Left hindlimb (tissue), 1 donor: ENCODE measurements at regions not wholly inside any gene's neighbourhood (a gene's known extent, or its start where the extent isn't known, plus 50 kb on each side); places are given as distances from the start of the nearest gene placed in this dataset.
A peak's percentile ranks its signal among the peaks of the same experiment; 100 is the strongest.
"Not testable (repeated sequence)": the region's sequence is repeated elsewhere in the genome, so short reads cannot be mapped to it uniquely, and the experiment has no call there.

Source experiments
- DNase-seq: peaks from one replicate; pipeline ENCODE4 v3.0.0-alpha.2; 2018

DNA sequence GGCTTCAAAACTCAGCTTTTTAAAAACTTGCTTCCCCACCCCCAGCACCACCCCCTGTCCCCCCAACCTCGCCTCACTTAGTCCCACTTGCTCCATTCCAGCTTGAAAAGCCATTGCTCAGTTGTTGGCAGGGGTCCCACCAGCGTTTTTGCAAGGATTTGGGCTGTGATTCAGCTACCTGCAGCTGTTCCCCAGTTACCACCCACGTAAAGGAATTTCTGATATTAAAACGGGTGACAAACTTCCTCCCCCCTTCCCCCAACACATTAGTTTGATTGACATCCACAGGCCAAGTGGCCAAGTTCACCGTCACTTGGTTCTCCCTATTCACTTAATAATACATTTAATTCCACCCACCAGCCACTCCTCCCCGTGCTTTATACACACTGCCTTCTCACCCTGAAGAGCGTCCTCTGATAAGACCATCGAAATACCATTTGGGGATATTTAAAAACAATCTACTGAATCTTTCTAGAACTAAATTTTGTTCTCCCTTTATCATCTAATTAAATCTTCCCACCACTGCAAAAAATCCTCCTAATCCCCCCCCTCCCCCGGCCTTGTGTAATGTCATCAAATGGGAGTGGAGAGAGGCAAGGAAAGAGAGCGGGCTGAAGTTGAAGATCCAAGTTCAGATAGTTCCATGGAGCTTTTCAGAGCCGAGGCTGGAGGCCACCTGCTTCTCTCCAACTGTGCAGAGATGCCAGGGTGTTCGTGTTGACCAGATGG is 55.1 kb downstream of the SOX9 start:
- DNase-seq = peak; percentile 69

GRCh38 chr17:72176516-72176851 is 55.7 kb downstream of the SOX9 start:
- no peak for DNase-seq

- no peak for DNase-seq
Measured at GRCh38 chr17:72176951-72177660, 56.3 kb downstream of the SOX9 start.

DNA sequence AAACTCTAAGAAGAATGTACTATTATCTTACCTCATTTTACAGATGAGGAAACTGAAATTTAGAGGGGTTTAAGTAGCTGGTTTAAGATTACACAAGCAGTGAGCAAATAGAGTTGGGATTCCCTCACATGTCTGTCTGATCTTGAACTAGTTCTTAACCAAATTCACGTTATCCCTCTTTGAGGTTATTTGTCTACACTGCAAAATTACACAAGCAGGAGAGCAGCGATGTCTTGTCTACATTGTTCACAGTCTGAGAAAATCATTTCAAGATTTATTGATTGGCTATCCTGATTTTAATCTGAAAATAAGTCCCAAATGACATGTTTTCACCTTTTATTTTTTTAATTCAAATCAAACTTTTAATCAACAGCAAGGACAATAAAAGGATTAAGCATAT is 56.9 kb downstream of the SOX9 start:
- DNase-seq = no peak

- DNase-seq = no peak
Measured at GRCh38 chr17:72182371-72182873, 61.6 kb downstream of the SOX9 start.

- DNase-seq = no peak
Measured at GRCh38 chr17:72183194-72183685, 62.4 kb downstream of the SOX9 start.

DNA sequence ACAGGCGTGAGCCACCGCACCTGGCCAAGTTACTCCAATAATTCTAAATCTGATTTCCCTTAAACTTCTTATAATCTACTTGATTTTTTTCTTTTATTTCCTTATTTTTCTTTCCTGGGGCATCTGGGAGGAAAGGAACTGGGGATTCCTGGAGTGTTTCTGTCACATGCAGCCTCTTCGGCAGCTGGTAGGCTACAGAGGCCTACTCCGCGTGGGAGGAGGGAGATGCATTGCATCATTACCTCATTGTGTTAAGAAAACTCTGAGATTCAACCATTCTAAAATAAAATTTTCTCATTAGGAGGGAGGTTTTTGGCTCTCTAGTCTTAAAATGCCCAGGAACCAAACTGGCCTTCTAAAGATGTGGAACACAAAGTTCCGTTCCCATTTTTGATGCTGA is 64.0 kb downstream of the SOX9 start:
- no peak for DNase-seq

GRCh38 chr17:72185564-72185963 is 64.7 kb downstream of the SOX9 start:
- DNase-seq = peak; percentile 67

DNA sequence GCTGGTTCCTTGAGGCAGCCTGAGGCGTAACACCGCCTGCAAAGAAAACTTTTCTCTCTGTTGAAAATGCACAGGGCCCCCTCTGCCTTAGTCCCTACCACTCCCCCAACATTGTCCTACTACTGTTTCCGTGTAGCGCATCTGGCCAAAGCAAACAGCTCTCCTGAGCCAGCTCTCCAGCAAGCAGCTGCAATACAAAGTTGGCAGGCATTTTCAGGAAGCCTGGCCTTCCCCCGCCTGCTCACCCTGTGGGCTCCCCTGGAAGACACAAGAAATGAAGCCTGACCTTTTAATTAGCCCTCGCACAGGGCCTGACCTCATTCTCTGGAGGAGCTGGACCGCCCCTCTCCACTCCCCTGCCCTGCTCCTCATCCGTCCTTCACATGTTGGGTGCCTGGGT is 66.7 kb downstream of the SOX9 start:
- peak; percentile 82 for DNase-seq

DNA sequence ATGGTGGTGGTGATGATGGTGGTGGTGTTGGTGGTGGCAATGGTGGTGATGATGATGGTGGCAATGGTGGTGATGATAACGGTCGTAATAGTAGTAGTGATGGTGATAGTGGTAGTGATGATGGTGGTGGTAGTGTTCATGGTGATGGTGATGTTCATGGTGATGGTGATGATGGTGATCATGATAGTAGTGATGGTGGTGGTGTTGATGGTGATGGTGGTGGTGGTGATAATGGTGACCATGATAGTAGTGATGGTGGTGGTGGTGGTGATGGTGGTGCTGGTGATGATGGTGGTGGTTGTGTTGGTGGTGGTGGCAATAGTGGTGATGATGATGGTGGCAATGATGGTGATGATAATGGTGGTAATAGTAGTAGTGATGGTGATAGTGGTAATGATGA is 68.0 kb downstream of the SOX9 start:
- no peak for DNase-seq

DNA sequence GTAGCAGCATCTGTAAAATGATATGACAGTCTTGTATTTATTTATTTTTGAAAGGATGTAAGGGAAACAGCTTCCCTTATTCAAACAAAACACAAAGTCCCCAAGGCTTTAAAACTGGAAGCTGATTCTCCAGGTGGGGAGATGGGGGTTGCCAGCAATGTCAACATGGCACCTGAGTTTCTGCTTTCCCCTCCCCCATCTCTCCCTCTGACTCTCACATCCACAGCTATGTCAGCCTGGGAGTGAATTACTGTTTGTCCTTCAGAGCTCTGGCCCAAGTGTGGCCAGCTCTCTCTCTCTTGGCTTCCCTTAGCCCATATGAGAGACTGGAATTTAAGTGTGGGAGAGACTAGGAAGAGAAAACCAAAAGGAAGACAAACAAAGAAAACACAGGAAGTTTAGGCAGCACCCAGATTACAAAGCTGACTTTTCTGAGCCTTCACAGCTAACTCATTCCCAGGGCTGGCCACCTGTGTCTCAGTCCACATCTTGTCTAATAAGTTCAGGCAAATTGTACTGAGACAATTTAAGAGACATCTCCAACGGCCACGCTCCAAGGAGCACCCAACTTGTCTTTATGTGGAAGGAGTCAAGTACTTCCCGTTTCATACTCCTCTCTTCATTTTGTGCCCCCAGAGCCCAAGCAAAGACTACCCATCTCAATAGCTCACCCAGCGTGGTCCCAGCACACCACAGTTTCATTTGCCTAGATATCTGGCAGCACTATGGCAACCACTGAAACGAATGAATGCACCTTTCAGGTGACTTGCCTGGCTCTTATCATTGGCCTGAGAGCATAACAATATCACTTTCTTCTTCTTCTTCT is 69.2 kb downstream of the SOX9 start:
- no peak for DNase-seq

DNA sequence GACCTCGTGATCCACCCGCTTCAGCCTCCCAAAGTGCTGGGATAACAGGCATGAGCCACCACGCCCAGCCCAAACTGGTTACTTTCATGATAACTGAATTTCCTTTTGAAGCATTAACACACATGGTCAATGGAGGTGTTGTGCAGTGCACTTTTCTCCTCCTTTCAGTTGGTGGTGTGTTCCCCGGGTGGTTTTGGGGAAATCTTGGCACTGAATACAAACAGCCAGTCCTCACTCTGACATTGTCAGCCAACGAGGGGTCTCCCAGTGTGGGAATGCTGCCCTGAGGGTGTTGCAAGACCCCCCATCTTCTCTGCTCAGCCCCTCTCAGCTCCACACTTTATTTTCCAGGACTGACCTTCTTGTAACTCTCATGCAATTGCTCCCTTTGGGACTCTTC is 70.5 kb downstream of the SOX9 start:
- DNase-seq = no peak

DNA sequence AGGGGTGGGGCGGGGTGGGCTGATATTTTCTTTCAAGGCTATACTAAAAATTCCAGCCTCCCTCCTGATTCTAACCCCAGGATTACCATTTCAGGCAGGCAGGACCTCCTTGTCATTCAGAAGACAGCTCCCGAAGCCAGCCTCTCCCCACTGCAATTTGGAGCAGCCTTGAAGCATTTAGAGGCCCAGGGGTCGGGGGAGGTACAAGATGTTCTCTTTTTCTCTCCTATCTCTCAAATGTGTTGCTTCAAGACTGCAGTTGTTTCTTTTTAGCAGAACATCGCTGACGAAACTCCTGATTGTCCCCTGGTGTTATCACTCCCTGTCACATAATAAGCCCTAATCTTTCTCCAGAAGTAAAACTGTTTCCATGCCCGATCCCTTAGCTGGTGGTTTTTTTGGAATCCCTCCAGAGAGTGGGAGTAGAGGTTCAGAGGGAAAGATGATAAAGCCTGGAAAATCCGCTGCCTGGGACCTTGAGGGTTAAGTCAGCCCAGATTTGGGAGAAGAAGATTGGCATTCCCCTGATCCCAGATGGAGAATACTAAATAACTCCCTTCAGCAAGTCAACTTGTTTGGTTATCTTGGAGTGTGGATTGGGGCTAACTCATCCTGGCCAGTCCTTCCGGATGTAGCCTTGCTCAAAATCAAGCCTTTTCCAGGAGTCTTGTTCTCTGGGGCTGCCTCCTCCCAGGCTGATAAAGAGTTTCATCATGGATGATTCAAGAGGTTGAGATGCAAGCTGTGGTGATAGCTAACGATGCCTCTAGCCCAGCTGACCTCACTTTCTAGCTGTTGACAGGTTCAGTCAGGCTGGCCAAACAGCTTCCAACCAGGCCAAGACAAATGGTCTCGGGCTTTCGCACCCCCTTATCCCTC is 71.3 kb downstream of the SOX9 start:
- DNase-seq = no peak

DNA sequence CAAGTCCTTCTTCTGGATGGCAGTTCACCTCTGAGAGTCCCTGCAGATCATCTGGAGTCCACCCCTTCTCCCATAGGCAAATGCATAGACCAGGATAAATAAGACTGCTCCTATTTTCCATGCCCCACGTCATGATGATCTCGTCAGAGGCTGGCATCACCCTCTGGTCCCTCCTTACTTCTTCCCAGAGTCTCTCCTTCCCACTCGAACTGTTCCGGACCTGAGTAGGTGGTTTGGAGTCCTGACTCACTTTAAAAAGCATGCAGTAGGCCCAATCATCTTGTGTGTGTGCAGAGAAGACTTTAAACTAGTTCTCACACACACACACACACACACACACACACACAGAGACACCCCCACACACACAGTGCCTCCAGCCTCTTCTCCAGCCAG is 72.0 kb downstream of the SOX9 start:
- DNase-seq = no peak

GRCh38 chr17:72193391-72194106 is 72.7 kb downstream of the SOX9 start:
- no peak for DNase-seq

GRCh38 chr17:72194107-72194440 is 73.3 kb downstream of the SOX9 start:
- not testable (repeated sequence) for DNase-seq

DNA sequence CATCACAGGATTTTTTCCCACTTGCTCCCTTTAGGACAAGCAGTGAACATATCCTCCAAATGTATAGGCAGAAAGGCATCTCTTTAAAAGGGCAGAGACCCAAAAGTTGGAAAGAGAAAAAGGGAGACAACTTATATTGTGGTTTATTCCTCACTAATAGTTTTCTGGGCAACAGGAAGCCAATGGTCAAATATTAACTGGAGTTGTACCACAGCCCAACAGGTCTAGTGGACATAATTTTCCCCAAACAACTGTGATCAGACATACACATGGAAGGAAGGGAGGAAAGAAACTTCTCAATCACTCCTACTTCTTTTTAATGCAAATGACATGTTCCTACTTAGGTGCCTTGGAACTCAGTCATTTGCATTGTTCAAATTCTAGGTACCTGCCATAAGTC is 78.4 kb downstream of the SOX9 start:
- no peak for DNase-seq

- DNase-seq = no peak
Measured at GRCh38 chr17:72204742-72205141, 83.9 kb downstream of the SOX9 start.

DNA sequence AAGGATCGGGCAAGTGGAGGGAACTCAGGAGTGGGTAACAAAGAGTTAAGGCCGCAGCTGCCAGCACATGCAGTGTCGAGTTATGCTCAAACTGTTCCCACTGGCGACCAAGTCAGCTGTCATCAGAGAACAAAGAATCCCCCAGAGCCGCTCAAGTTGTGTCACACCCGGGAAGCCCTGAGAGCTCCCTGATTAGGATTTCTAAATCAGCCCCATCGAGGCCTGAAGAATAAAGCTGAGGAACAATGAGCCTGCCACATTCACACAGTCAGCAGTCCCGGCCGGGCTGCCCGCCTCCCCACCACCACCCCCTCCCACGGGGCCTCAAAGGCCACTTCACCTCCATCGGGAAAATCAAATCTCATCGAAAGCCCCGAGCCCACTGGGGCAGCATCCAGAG is 84.5 kb downstream of the SOX9 start:
- no peak for DNase-seq

DNA sequence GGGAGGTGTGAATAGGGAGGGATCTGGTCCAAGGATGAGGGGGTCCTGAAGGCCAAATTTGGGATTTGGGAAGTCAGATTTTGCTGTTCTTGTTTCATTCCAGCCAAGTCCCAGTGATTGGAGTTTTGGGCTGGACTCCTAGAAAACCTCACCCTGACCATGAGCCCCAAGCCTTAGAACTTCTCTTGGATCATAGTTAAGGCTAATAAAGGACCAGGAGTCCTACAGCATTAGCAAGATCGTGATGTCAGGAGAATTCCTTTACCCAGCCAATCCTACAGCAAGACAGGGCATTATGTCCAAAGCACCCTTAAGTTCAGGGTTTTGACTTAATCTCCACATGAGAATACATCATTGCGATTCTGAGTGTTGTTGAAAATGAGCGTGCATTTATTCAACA is 85.0 kb downstream of the SOX9 start:
- no peak for DNase-seq

DNA sequence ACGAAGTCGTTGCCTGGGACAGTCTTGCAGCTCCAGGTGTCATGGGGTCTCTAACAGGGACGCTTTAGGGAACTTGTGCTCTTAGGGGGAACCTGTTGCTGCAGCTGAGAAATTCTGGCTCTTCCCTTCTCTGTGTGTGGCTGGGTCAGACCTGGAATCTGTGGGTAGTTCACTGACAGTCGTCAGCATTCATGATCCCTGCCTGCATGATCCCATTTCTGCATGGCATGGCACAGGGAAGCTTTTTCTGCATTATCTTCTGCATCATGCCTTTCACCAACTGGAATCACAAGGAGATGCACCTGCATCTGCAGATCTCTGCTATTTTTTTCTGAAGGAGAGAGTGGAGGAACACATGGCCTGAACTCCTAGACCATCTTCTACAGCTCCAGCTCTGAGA is 85.6 kb downstream of the SOX9 start:
- no peak for DNase-seq

GRCh38 chr17:72208832-72209231 is 88.0 kb downstream of the SOX9 start:
- no peak for DNase-seq
